Ishikawa (cell line): ENCODE measurements at regions not wholly inside any gene's neighbourhood (a gene's known extent, or its start where the extent isn't known, plus 50 kb on each side); places are given as distances from the start of the nearest gene placed in this dataset.

ENCODE experiments used
- CEBPB ChIP-seq: IDR thresholded peaks from 2 replicates; pipeline ENCODE4 v1.6.1; 2012
- CREB1 ChIP-seq: IDR thresholded peaks from 2 replicates; pipeline ENCODE4 v1.6.1; 2012; ENCODE audit warnings: low read depth
- EGR1 ChIP-seq: IDR thresholded peaks from 2 replicates; pipeline ENCODE4 v1.6.1; 2012
- EP300 ChIP-seq: IDR thresholded peaks from 2 replicates; pipeline ENCODE4 v1.6.1; 2012; ENCODE audit warnings: borderline replicate concordance
- FOXM1 ChIP-seq: IDR thresholded peaks from 2 replicates; pipeline ENCODE4 v1.6.1; 2012; ENCODE audit warnings: low read depth, borderline replicate concordance
- MAX ChIP-seq: IDR thresholded peaks from 2 replicates; pipeline ENCODE4 v1.6.1; 2012
- NFIC ChIP-seq: IDR thresholded peaks from 2 replicates; pipeline ENCODE4 v1.6.1; 2012
- RAD21 ChIP-seq: IDR thresholded peaks from 2 replicates; pipeline ENCODE4 v1.6.1; 2012; ENCODE audit warnings: low read depth
- REST ChIP-seq: IDR thresholded peaks from 2 replicates; pipeline ENCODE4 v1.6.1; 2012; ENCODE audit warnings: low read depth, mild to moderate bottlenecking
- TAF1 ChIP-seq: IDR thresholded peaks from 2 replicates; pipeline ENCODE4 v1.6.1; 2012; ENCODE audit warnings: low read depth, mild to moderate bottlenecking
- TCF12 ChIP-seq: IDR thresholded peaks from 2 replicates; pipeline ENCODE4 v1.6.1; 2012; ENCODE audit warnings: low read depth
- TEAD4 ChIP-seq: IDR thresholded peaks from 2 replicates; pipeline ENCODE4 v1.6.1; 2012
- USF1 ChIP-seq: IDR thresholded peaks from 2 replicates; pipeline ENCODE4 v1.6.1; 2012
- YY1 ChIP-seq: IDR thresholded peaks from 2 replicates; pipeline ENCODE4 v1.6.1; 2012; ENCODE audit warnings: low read depth
- ZBTB7A ChIP-seq: IDR thresholded peaks from 2 replicates; pipeline ENCODE4 v1.6.1; 2012; ENCODE audit warnings: low read depth

- TF ChIP-seq TEAD4 (no peak), CREB1 (no peak), TAF1 (no peak), FOXM1 (no peak), USF1 (no peak), YY1 (no peak), ZBTB7A (no peak), EP300 (no peak), EGR1 (no peak), MAX (no peak), CEBPB (no peak), TCF12 (no peak)
These were observed 1331.8 kb downstream of the PCDH19 start for GRCh38 chrX:99078301-99078700.

GRCh38 chrX:99077099-99077498 is 1333.0 kb downstream of the PCDH19 start:
- TF ChIP-seq YY1: no peak
- TF ChIP-seq USF1: no peak
- TF ChIP-seq CEBPB: no peak
- no peak for TF ChIP-seq ZBTB7A
- no peak for TF ChIP-seq TEAD4
- TF ChIP-seq EGR1: no peak
- TF ChIP-seq NFIC: no peak
- no peak for TF ChIP-seq TAF1
- no peak for TF ChIP-seq MAX
- TF ChIP-seq EP300: no peak

- TF ChIP-seq CREB1 (no peak), USF1 (no peak), EGR1 (no peak), TEAD4 (no peak), YY1 (no peak), TCF12 (no peak), RAD21 (no peak), ZBTB7A (no peak), EP300 (no peak), MAX (no peak), REST (no peak), CEBPB (no peak), NFIC (no peak), FOXM1 (no peak), TAF1 (no peak)
These were observed 1336.5 kb downstream of the PCDH19 start for GRCh38 chrX:99073551-99073950.

GRCh38 chrX:99051639-99052038 is 1358.4 kb downstream of the PCDH19 start:
- no peak for TF ChIP-seq ZBTB7A

GRCh38 chrX:99033226-99033901 is 1376.7 kb downstream of the PCDH19 start:
- TF ChIP-seq MAX (no peak), TAF1 (no peak), EP300 (no peak), CREB1 (no peak), FOXM1 (no peak), USF1 (no peak)

- TF ChIP-seq ZBTB7A (no peak), CEBPB (no peak), EGR1 (no peak), FOXM1 (no peak)
These were observed 1399.1 kb downstream of the PCDH19 start for GRCh38 chrX:99010957-99011356.

- TF ChIP-seq NFIC (no peak), TAF1 (no peak)
These were observed 1408.8 kb downstream of the PCDH19 start for GRCh38 chrX:99001286-99001685.
